ENCODE measurements at regions not wholly inside any gene's neighbourhood (a gene's known extent, or its start where the extent isn't known, plus 50 kb on each side); places are given as distances from the start of the nearest gene placed in this dataset.

- no peak overlapping the region for H3K4me3 Mint-ChIP-seq
- no peak overlapping the region for H3K27ac Mint-ChIP-seq
- no peaks in the 10 kb centered on the region for H3K27me3 Mint-ChIP-seq (ENCODE audit: low read depth)
- TF ChIP-seq CTCF (IDR thresholded peaks at IDR 0.05; ENCODE audit: unreplicated experiment in 3 of 3): no peak
- peaks cover 20% of the 10 kb centered on the region for H3K9me3 Mint-ChIP-seq
- H3K4me1 Mint-ChIP-seq: no peaks in the 10 kb centered on the region
- no peaks in the 10 kb centered on the region for H3K36me3 Mint-ChIP-seq (ENCODE audit: low read depth)
These were observed 755.5 kb downstream of the GLUD2 start for GRCh38 chrX:121802881-121803412.

GRCh38 chrX:121823406-121823805 lies 776.0 kb downstream of the GLUD2 start:
- H3K27me3 Mint-ChIP-seq (ENCODE audit: low read depth): no peaks in the 10 kb centered on the region
- no peak overlapping the region for H3K27ac Mint-ChIP-seq
- H3K9me3 Mint-ChIP-seq: peaks cover 7% of the 10 kb centered on the region
- no peaks in the 10 kb centered on the region for H3K4me1 Mint-ChIP-seq
- no peak overlapping the region for H3K4me3 Mint-ChIP-seq
- no peaks in the 10 kb centered on the region for H3K36me3 Mint-ChIP-seq (ENCODE audit: low read depth)
- no peak for TF ChIP-seq CTCF (IDR thresholded peaks at IDR 0.05; ENCODE audit: unreplicated experiment in 3 of 3)

- H3K36me3 Mint-ChIP-seq (ENCODE audit: low read depth): no peaks in the 10 kb centered on the region
- H3K4me3 Mint-ChIP-seq: no peak overlapping the region
- no peaks in the 10 kb centered on the region for H3K27me3 Mint-ChIP-seq (ENCODE audit: low read depth)
- no peak overlapping the region for H3K27ac Mint-ChIP-seq
- H3K9me3 Mint-ChIP-seq: peaks cover 7% of the 10 kb centered on the region
- TF ChIP-seq CTCF (IDR thresholded peaks at IDR 0.05; ENCODE audit: unreplicated experiment in 3 of 3): no peak
- H3K4me1 Mint-ChIP-seq: no peaks in the 10 kb centered on the region
These were observed 784.2 kb downstream of the GLUD2 start for GRCh38 chrX:121831601-121832000.

GRCh38 chrX:121832446-121832845 lies 785.0 kb downstream of the GLUD2 start:
- peaks cover 7% of the 10 kb centered on the region for H3K9me3 Mint-ChIP-seq
- H3K27ac Mint-ChIP-seq: no peak overlapping the region
- H3K4me1 Mint-ChIP-seq: no peaks in the 10 kb centered on the region
- TF ChIP-seq CTCF (IDR thresholded peaks at IDR 0.05; ENCODE audit: unreplicated experiment in 3 of 3): no peak
- no peaks in the 10 kb centered on the region for H3K27me3 Mint-ChIP-seq (ENCODE audit: low read depth)
- H3K4me3 Mint-ChIP-seq: no peak overlapping the region
- H3K36me3 Mint-ChIP-seq (ENCODE audit: low read depth): no peaks in the 10 kb centered on the region

- TF ChIP-seq CTCF (IDR thresholded peaks at IDR 0.05; ENCODE audit: unreplicated experiment in 3 of 3): no peak
- no peaks in the 10 kb centered on the region for H3K4me1 Mint-ChIP-seq
- no peak overlapping the region for H3K4me3 Mint-ChIP-seq
- no peaks in the 10 kb centered on the region for H3K36me3 Mint-ChIP-seq (ENCODE audit: low read depth)
- H3K27me3 Mint-ChIP-seq (ENCODE audit: low read depth): no peaks in the 10 kb centered on the region
- no peak overlapping the region for H3K27ac Mint-ChIP-seq
- H3K9me3 Mint-ChIP-seq: peaks cover 4% of the 10 kb centered on the region
These were observed 788.6 kb downstream of the GLUD2 start for GRCh38 chrX:121836000-121836399.

GRCh38 chrX:121851033-121851432 lies 803.6 kb downstream of the GLUD2 start:
- no peak for TF ChIP-seq CTCF (IDR thresholded peaks at IDR 0.05; ENCODE audit: unreplicated experiment in 3 of 3)
- H3K4me3 Mint-ChIP-seq: no peak overlapping the region
- no peaks in the 10 kb centered on the region for H3K36me3 Mint-ChIP-seq (ENCODE audit: low read depth)
- H3K27ac Mint-ChIP-seq: no peak overlapping the region
- H3K9me3 Mint-ChIP-seq: peaks cover 13% of the 10 kb centered on the region
- no peaks in the 10 kb centered on the region for H3K27me3 Mint-ChIP-seq (ENCODE audit: low read depth)
- no peaks in the 10 kb centered on the region for H3K4me1 Mint-ChIP-seq

Measured in nephron (organoid).